ENCODE measurements at regions not wholly inside any gene's neighbourhood (a gene's known extent, or its start where the extent isn't known, plus 50 kb on each side); places are given as distances from the start of the nearest gene placed in this dataset.

- DNase-seq (ENCODE audit: low read depth), result no peak
- H3K4me3 ChIP-seq (ENCODE audit: low read depth, low read length), result no peak overlapping the region
- TF ChIP-seq CTCF (IDR thresholded peaks at IDR 0.05; ENCODE audit: insufficient read depth, low read depth, low read length), result no peak
Measured at GRCh38 chr2:111633643-111634042, 250.3 kb downstream of the ANAPC1 start.

- no peak for TF ChIP-seq CTCF (IDR thresholded peaks at IDR 0.05; ENCODE audit: insufficient read depth, low read depth, low read length)
- DNase-seq (ENCODE audit: low read depth), result peak; percentile 70
- no peak overlapping the region for H3K4me3 ChIP-seq (ENCODE audit: low read depth, low read length)
Measured at GRCh38 chr2:111634050-111634794, 249.8 kb downstream of the ANAPC1 start.

- DNase-seq (ENCODE audit: low read depth), result peak; percentile 28
- TF ChIP-seq CTCF (IDR thresholded peaks at IDR 0.05; ENCODE audit: insufficient read depth, low read depth, low read length), result no peak
- no peak overlapping the region for H3K4me3 ChIP-seq (ENCODE audit: low read depth, low read length)
Measured at GRCh38 chr2:111634995-111635538, 248.9 kb downstream of the ANAPC1 start.

- no peak for TF ChIP-seq CTCF (IDR thresholded peaks at IDR 0.05; ENCODE audit: insufficient read depth, low read depth, low read length)
- DNase-seq (ENCODE audit: low read depth), result no peak
- H3K4me3 ChIP-seq (ENCODE audit: low read depth, low read length), result no peak overlapping the region
Measured at GRCh38 chr2:111636905-111637304, 247.1 kb downstream of the ANAPC1 start.

- no peak overlapping the region for H3K4me3 ChIP-seq (ENCODE audit: low read depth, low read length)
- DNase-seq (ENCODE audit: low read depth), result no peak
- no peak for TF ChIP-seq CTCF (IDR thresholded peaks at IDR 0.05; ENCODE audit: insufficient read depth, low read depth, low read length)
Measured at GRCh38 chr2:111638274-111638877, 245.6 kb downstream of the ANAPC1 start.

- DNase-seq (ENCODE audit: low read depth), result no peak
- no peak overlapping the region for H3K4me3 ChIP-seq (ENCODE audit: low read depth, low read length)
- no peak for TF ChIP-seq CTCF (IDR thresholded peaks at IDR 0.05; ENCODE audit: insufficient read depth, low read depth, low read length)
Measured at GRCh38 chr2:111640480-111640879, 243.5 kb downstream of the ANAPC1 start.

Measured in fibroblast of villous mesenchyme (primary cell).